ENCODE measurements at regions not wholly inside any gene's neighbourhood (a gene's known extent, or its start where the extent isn't known, plus 50 kb on each side); places are given as distances from the start of the nearest gene placed in this dataset.

GRCh38 chr1:234535763-234536515 is 57.0 kb upstream of the TARBP1 start:
- DNase-seq, result no peak

GRCh38 chr1:234535218-234535617 is 56.2 kb upstream of the TARBP1 start:
- no peak for DNase-seq

- no peak for DNase-seq
These were observed 55.2 kb upstream of the TARBP1 start for GRCh38 chr1:234533975-234534876.

- no peak for DNase-seq
These were observed 54.3 kb upstream of the TARBP1 start for GRCh38 chr1:234533034-234533891.

- DNase-seq, result no peak
These were observed 53.5 kb upstream of the TARBP1 start for GRCh38 chr1:234532503-234532922.

- DNase-seq, result no peak
These were observed 52.2 kb upstream of the TARBP1 start for GRCh38 chr1:234531151-234531635.

GRCh38 chr1:234530672-234531071 is 51.7 kb upstream of the TARBP1 start:
- DNase-seq, result no peak

GRCh38 chr1:234529950-234530237 is 50.9 kb upstream of the TARBP1 start:
- no peak for DNase-seq

- no peak for DNase-seq
These were observed 50.3 kb upstream of the TARBP1 start for GRCh38 chr1:234529095-234529949.

Measured in stimulated activated naive CD4-positive, alpha-beta T cell (primary cell).